HG03175 (cell line): ENCODE measurements at regions not wholly inside any gene's neighbourhood (a gene's known extent, or its start where the extent isn't known, plus 50 kb on each side); places are given as distances from the start of the nearest gene placed in this dataset.
A peak's percentile ranks its signal among the peaks of the same experiment; 100 is the strongest.

ENCODE experiments used
- ATAC-seq: cut with Tn5 transposase; IDR thresholded peaks from one replicate; pipeline ENCODE4 v1.9.1; 2021; ENCODE audit warnings: mild to moderate bottlenecking, moderate library complexity; ENCODE audit not compliant: unreplicated experiment

GRCh38 chr22:48453751-48454485 lies 1373.8 kb downstream of the BRD1 start:
- no peak for ATAC-seq

GRCh38 chr22:48453171-48453570 lies 1374.5 kb downstream of the BRD1 start:
- no peak for ATAC-seq

GRCh38 chr22:48452766-48453165 lies 1374.9 kb downstream of the BRD1 start:
- no peak for ATAC-seq

- no peak for ATAC-seq
Observed at GRCh38 chr22:48451891-48452290, 1375.8 kb downstream of the BRD1 start.

GRCh38 chr22:48450188-48450825 lies 1377.4 kb downstream of the BRD1 start:
- no peak for ATAC-seq

GRCh38 chr22:48449466-48450187 lies 1378.0 kb downstream of the BRD1 start:
- ATAC-seq = no peak

GRCh38 chr22:48448821-48449220 lies 1378.9 kb downstream of the BRD1 start:
- no peak for ATAC-seq

GRCh38 chr22:48445113-48445827 lies 1382.4 kb downstream of the BRD1 start:
- no peak for ATAC-seq

GRCh38 chr22:48444320-48445112 lies 1383.2 kb downstream of the BRD1 start:
- peak; percentile 67 for ATAC-seq

GRCh38 chr22:48443680-48444079 lies 1384.0 kb downstream of the BRD1 start:
- no peak for ATAC-seq

GRCh38 chr22:48442663-48443062 lies 1385.0 kb downstream of the BRD1 start:
- ATAC-seq = no peak

- ATAC-seq = no peak
Observed at GRCh38 chr22:48441553-48441850, 1386.2 kb downstream of the BRD1 start.

GRCh38 chr22:48440673-48441552 lies 1386.8 kb downstream of the BRD1 start:
- ATAC-seq = no peak

- no peak for ATAC-seq
Observed at GRCh38 chr22:48440176-48440575, 1387.5 kb downstream of the BRD1 start.

GRCh38 chr22:48439560-48440135 lies 1388.0 kb downstream of the BRD1 start:
- ATAC-seq = no peak

- ATAC-seq = no peak
Observed at GRCh38 chr22:48438800-48439559, 1388.7 kb downstream of the BRD1 start.

GRCh38 chr22:48438096-48438495 lies 1389.6 kb downstream of the BRD1 start:
- no peak for ATAC-seq

- no peak for ATAC-seq
Observed at GRCh38 chr22:48436201-48436931, 1391.3 kb downstream of the BRD1 start.
